ENCODE measurements at regions not wholly inside any gene's neighbourhood (a gene's known extent, or its start where the extent isn't known, plus 50 kb on each side); places are given as distances from the start of the nearest gene placed in this dataset.

GRCh38 chr2:4353668-4354067, 650.3 kb downstream of the DCDC2C start:
- no peak for TF ChIP-seq CTCF (CRISPR knock-in tag; IDR thresholded peaks at IDR 0.05)
- TF ChIP-seq TRAFD1 (CRISPR knock-in tag; IDR thresholded peaks at IDR 0.05; ENCODE audit: borderline replicate concordance): no peak
- TF ChIP-seq SNAPC5 (CRISPR knock-in tag; IDR thresholded peaks at IDR 0.05; ENCODE audit: borderline replicate concordance): no peak
